Transverse colon (tissue), 4 donors: ENCODE measurements at regions not wholly inside any gene's neighbourhood (a gene's known extent, or its start where the extent isn't known, plus 50 kb on each side); places are given as distances from the start of the nearest gene placed in this dataset.

ENCODE experiments used
- DNase-seq: peaks from one replicate; pipeline ENCODE4 v3.0.0-alpha.2; 2019
- H3K27ac ChIP-seq, 4 donors: fragments of 200-600 bp; sonication (generic); 2 replicates each; pipeline ENCODE4 v1.5.1; 2016 to 2018; ENCODE audit warnings: inconsistent platforms in 4 of 4
- H3K27me3 ChIP-seq: fragments of 200-600 bp; sonication (generic); 2 replicates; pipeline ENCODE4 v1.5.1; 2017; ENCODE audit warnings: inconsistent platforms
- H3K36me3 ChIP-seq, 4 donors: fragments of 200-600 bp; sonication (generic); 2 replicates each; pipeline ENCODE4 v1.5.1; 2017 to 2019; ENCODE audit warnings: inconsistent platforms in 4 of 4
- H3K4me1 ChIP-seq, 4 donors: fragments of 200-600 bp; sonication (generic); 2 replicates each; pipeline ENCODE4 v1.5.1; 2017 to 2020; ENCODE audit warnings: inconsistent platforms in 4 of 4
- H3K4me3 ChIP-seq, 4 donors: fragments of 200-600 bp; sonication (generic); 1 replicate in 1 of 4; 2 replicates in 3 of 4; pipeline versions ENCODE4 v1.5.1 to v1.6.1; 2017 to 2019; ENCODE audit warnings: inconsistent platforms in 4 of 4
- H3K9me3 ChIP-seq, 2 donors: fragments of 200-600 bp; sonication (generic); 2 replicates each; pipeline ENCODE4 v1.5.1; 2017 to 2019; ENCODE audit warnings: inconsistent platforms in 2 of 2
- CTCF ChIP-seq, 5 experiments: fragments of 200-600 bp in 3 of 5; fragments of 450-650 bp in 2 of 5; sonication (generic) in 3 of 5; IDR thresholded peaks; 1 replicate in 2 of 5; 2 replicates in 3 of 5; pipeline ENCODE4 v1.5.1; 2016 to 2017; ENCODE audit warnings: antibody characterized with exemption in 5 of 5, inconsistent platforms in 3 of 5, mild to moderate bottlenecking in 2 of 5, moderate library complexity in 1 of 5
- EP300 ChIP-seq: sonication (generic); formaldehyde crosslinking; IDR thresholded peaks from one replicate; pipeline ENCODE4 v1.6.1; 2017; ENCODE audit warnings: antibody characterized with exemption, low read depth
- POLR2A ChIP-seq: fragments of 450-650 bp; IDR thresholded peaks from one replicate; pipeline ENCODE4 v1.6.1; 2016; ENCODE audit warnings: antibody characterized with exemption, mild to moderate bottlenecking, moderate library complexity
- POLR2AphosphoS5 ChIP-seq, 3 donors: sonication (generic); formaldehyde crosslinking; IDR thresholded peaks; one replicate each; pipeline ENCODE4 v1.6.1; 2016; ENCODE audit warnings: antibody characterized with exemption in 3 of 3
- WGBS, 2 donors: methylation state at CpG; one replicate each; pipeline ENCODE4 v1.1.5; 2018; ENCODE audit warnings: low coverage in 1 of 2; 5-methylcytosine and 5-hydroxymethylcytosine counted together
- in situ Hi-C, 4 donors: fragments of 200-750 bp; cut with MboI; loops; one replicate each; pipeline versions ENCODE4 v1.15.0 to v1.15.1; 2017; ENCODE audit warnings: low sequenced_read_pairs in 3 of 4, low pct_ligation_motif_present in 1 of 4, low pct_unique_long_range_greater_than_20kb in 1 of 4
- intact Hi-C: fragments of 100-400 bp; cut with DNase I; formaldehyde crosslinking; loops from one replicate; pipeline ENCODE4 v1.15.1; 2023; ENCODE audit warnings: low total_unique reads

- Histone ChIP-seq H3K4me1 (no peaks in the 10 kb centered on the region), H3K27ac (no peak overlapping the region), H3K4me3 (no peak overlapping the region), H3K9me3 (no peaks in the 10 kb centered on the region), H3K36me3 (no peaks in the 10 kb centered on the region), H3K27me3 (no peaks in the 10 kb centered on the region)
- in situ Hi-C loops (no loop called here), intact Hi-C loops (no loop called here)
- 80 to 82% methylated on average over 10 to 15 of the region's 15 CpGs for WGBS, 2 donors
- TF ChIP-seq EP300, result no peak
- TF ChIP-seq CTCF (IDR thresholded peaks at IDR 0.05), result no peak
- TF ChIP-seq POLR2A, result no peak
- no peak for TF ChIP-seq POLR2AphosphoS5 (IDR thresholded peaks at IDR 0.05)
- DNase-seq, result no peak
These were observed 117.4 kb upstream of the LINGO1 start for GRCh38 chr15:77749998-77750540.

GRCh38 chr15:77749236-77749997 is 116.7 kb upstream of the LINGO1 start:
- no peak overlapping the region for H3K27ac ChIP-seq
- no peak overlapping the region for H3K4me3 ChIP-seq
- no peaks in the 10 kb centered on the region for H3K4me1 ChIP-seq
- H3K9me3 ChIP-seq, result no peaks in the 10 kb centered on the region
- intact Hi-C loops (no loop called here), in situ Hi-C loops (no loop called here)
- no peaks in the 10 kb centered on the region for H3K27me3 ChIP-seq
- TF ChIP-seq EP300, result no peak
- TF ChIP-seq POLR2AphosphoS5 (IDR thresholded peaks at IDR 0.05), result no peak
- no peak for TF ChIP-seq CTCF (IDR thresholded peaks at IDR 0.05)
- no peak for TF ChIP-seq POLR2A
- DNase-seq, result no peak
- no peaks in the 10 kb centered on the region for H3K36me3 ChIP-seq
- 69% methylated on average over 6 of the region's 6 CpGs; no CpG with 5 or more reads in 1 of the 2 donors for WGBS, 2 donors

GRCh38 chr15:77748078-77749064 is 115.7 kb upstream of the LINGO1 start:
- 60 to 69% methylated on average over 1 to 10 of the region's 10 CpGs for WGBS, 2 donors
- Histone ChIP-seq H3K9me3 (no peaks in the 10 kb centered on the region), H3K27ac (no peak overlapping the region), H3K27me3 (no peaks in the 10 kb centered on the region), H3K36me3 (no peaks in the 10 kb centered on the region), H3K4me1 (no peaks in the 10 kb centered on the region), H3K4me3 (no peak overlapping the region)
- intact Hi-C loops (no loop called here), in situ Hi-C loops (no loop called here)
- no peak for TF ChIP-seq EP300
- TF ChIP-seq POLR2A, result no peak
- no peak for TF ChIP-seq CTCF (IDR thresholded peaks at IDR 0.05)
- no peak for TF ChIP-seq POLR2AphosphoS5 (IDR thresholded peaks at IDR 0.05)
- no peak for DNase-seq
